IPS DF 19.7 (cell line): ENCODE measurements at regions not wholly inside any gene's neighbourhood (a gene's known extent, or its start where the extent isn't known, plus 50 kb on each side); places are given as distances from the start of the nearest gene placed in this dataset.

Experiments used
- DNase-seq: peaks from one replicate; pipeline ENCODE4 v3.0.0-alpha.2; 2013; ENCODE audit warnings: low read depth, low spot score

- no peak for DNase-seq
Measured at GRCh38 chr10:78511324-78512204, 477.9 kb downstream of the RPS24 start.

GRCh38 chr10:78512205-78512550 lies 478.5 kb downstream of the RPS24 start:
- no peak for DNase-seq

- DNase-seq: no peak
Measured at GRCh38 chr10:78513330-78513729, 479.7 kb downstream of the RPS24 start.

- DNase-seq: no peak
Measured at GRCh38 chr10:78513986-78514385, 480.3 kb downstream of the RPS24 start.

DNA sequence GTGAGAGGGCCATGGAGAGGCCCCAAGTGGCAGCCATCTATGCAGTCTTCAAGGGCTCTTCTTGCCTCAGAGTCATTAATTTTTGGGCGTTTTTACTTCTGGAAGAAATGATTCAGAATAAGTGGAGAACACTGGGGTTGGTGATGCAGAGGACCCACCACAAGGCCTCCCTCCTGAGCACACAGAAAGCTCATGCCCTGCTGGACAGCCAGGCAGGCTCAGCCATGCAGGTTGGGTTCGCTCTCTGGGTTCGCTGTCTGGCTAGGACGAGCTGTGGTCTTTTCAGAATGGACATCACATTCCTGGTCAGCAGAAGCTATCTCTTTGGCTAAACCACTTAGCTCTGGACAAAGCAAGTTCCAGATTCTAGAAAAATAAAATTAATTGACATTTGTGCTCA lies 480.8 kb downstream of the RPS24 start:
- DNase-seq: no peak

DNA sequence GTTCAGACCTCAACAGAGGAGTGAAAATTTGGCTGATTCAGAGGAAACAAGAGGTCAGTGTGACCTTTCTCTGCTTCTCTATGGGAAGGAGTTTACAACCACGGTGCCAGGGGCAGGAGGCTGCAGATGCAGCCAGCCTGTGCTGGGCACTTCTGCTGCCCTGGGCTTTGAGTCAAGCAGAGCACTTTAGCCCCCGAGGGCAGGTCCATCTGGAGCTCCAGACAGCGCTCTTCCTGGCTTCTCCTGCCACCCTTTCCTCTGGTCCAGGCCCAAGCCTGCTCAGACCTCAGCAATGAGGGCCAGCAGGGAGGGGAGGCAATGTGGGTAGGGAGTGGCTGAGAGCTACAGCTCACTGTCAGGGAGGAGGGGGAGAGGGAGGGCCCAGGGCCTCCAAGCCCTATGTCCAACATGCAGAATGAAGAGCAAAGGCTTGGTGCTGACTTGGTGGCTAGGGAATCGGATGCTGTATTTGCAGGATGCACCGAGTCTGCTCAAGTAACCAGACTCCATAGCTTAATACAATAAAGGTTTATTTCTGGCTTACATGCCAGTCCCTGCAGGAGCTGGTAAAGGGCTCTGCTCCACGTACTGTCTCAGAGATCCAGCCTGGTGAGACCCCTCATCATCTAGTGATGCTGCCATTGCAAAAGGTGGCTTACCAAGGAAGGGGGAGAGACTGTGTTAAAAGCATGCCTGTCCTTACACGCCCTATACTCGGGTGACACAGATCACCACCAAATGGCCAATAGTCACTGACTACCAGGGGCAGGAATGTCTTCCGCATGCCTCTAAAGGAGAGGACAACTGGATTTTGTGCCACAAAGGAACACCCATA lies 481.6 kb downstream of the RPS24 start:
- DNase-seq: no peak

DNA sequence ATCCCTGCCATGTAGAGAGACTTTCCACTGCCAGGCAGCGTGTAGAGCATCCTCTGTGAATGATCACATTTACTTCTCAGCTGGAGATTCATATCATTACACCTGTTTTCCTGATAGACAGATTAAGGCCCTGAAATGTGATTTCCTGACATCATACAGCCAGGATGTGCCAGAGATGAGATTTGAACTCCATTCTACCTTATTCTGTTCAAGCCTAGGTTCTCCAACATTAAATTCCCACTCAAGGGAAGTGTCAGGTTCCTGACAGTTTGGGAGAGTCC lies 482.1 kb downstream of the RPS24 start:
- no peak for DNase-seq

DNA sequence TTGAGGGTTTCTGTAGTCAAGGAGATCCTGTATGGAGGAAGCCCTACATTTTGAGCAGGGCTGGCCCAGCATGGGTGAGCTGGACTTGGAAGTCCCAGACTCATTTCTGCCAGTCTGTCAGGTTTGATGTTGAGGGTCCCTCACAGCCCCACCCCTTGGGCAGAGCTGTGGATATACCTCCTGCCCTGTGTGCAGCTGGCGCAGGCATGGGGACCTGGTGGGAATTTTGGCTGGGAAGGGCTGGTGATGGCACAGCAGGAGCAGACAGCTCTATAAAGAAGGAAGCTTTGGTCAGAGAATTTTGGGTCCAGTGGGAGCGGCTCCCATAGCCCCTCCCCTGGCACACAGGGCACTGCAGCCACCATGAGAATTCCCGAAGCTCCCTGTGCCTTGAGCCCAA lies 482.6 kb downstream of the RPS24 start:
- DNase-seq: no peak

DNA sequence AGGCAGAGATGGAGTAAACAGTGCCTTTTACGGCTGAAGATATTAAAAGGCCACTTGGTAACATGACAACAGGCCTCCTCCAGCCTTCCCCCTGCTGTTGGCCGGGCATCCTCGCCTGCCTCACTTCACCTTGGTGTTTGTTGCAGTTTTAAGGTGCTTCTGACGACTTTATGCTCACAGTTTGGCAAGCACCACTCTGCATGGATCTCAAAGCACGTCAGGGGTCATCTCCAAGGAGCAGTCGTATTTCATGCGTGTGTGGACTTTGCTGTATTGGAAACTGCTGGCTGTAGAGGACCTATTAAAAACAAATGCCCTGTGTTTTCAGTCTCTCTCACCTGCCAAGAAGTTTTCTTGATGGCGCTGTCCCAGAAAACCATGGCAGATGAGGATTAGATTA lies 483.1 kb downstream of the RPS24 start:
- no peak for DNase-seq

- DNase-seq: no peak
Measured at GRCh38 chr10:78518224-78518623, 484.6 kb downstream of the RPS24 start.

DNA sequence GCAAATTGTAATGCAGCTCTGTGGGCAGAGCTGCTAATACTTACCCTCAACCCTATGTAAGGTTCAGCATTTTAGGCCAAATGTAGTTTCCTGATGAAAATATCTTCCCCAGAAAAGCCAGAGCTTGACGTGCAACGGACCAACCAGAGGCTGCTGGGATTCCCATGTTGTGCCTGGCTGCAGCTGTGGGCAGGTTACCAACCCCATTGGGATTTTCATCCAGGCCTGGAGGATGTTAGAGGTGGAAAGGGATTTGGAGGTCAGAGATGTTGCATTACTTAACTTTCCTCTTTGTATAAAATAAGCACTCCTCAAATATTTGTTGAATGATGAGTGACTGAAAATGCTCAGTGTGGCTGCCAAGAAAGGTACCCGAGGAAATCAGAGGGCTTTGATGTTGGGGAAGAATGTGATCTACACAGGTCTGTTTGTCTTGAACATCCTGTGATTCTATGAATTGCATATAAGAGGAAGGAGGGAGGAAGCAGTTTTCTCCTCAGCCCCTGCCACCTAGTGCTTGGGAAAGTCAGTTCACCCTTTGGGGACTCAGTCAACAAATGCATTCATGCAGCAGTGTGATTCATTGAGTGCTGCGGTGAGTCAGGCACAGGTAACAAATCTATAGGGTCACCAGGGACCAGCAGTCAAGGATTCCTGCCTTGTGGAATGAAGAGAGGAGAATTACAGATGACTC lies 487.2 kb downstream of the RPS24 start:
- DNase-seq: peak; percentile 47

GRCh38 chr10:78523453-78523852 lies 489.8 kb downstream of the RPS24 start:
- DNase-seq: no peak

- DNase-seq: no peak
Measured at GRCh38 chr10:78524342-78524741, 490.7 kb downstream of the RPS24 start.

GRCh38 chr10:78524941-78525340 lies 491.3 kb downstream of the RPS24 start:
- DNase-seq: no peak

- no peak for DNase-seq
Measured at GRCh38 chr10:78526347-78526746, 492.7 kb downstream of the RPS24 start.

DNA sequence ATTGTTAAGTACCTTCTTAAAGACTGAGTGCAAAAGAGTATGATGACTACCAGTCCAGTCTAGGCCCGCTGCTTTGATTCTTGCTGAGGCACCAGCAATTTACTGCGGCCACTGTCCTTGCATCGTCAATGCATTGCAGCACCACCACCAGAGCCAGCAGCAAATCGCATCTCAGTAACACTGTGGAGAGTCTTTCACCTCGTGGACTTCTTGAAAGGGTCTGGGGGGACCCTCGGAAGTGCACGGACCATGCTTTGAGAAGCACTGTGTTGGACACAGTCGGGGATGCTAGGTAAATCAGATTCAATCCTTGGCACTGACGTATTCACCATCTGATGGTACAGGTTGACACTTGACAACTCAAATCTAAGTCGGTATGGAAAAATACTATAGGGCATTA lies 493.6 kb downstream of the RPS24 start:
- DNase-seq: no peak

DNA sequence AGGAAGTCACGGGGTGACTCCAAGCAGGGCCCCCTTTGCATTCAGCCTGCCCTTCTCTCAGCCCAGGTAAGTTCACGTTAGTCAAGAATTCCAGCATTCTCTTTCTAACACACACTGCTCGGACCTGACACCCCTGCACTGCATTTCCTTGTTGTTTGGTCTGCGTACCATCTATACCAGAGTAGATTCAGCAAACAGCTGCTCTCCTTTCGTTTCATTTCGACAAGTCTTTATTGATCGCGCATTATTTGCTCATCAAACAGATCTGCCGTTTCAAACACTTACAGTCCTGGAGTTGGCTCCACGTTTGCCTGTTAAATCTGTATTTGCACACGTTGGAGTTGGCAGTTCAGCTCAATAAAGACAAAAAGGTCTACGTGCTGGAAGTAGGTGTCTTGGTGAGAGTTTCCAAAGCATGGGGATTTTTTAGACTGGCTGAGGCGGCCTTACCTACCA lies 495.1 kb downstream of the RPS24 start:
- no peak for DNase-seq

GRCh38 chr10:78529262-78529661 lies 495.6 kb downstream of the RPS24 start:
- no peak for DNase-seq

DNA sequence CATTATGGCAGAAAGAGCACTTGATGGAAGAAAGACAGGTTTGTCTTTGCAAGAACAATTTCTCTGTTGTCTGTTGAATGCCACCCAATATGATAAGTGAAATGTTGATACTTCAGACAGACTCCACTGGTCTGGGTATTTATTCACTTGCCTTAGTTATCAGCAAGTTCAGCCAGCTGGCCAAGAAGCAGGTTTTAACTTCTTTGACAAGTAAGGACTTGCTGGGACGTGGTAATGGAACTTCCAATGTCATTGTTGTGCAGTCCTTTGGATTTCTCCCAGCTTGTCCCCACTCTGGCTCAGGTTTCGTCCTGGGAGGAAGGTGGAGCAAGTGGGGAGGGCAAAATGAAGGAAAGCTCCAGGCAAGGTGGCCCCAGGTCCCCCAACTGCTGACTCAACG lies 497.4 kb downstream of the RPS24 start:
- DNase-seq: no peak

DNA sequence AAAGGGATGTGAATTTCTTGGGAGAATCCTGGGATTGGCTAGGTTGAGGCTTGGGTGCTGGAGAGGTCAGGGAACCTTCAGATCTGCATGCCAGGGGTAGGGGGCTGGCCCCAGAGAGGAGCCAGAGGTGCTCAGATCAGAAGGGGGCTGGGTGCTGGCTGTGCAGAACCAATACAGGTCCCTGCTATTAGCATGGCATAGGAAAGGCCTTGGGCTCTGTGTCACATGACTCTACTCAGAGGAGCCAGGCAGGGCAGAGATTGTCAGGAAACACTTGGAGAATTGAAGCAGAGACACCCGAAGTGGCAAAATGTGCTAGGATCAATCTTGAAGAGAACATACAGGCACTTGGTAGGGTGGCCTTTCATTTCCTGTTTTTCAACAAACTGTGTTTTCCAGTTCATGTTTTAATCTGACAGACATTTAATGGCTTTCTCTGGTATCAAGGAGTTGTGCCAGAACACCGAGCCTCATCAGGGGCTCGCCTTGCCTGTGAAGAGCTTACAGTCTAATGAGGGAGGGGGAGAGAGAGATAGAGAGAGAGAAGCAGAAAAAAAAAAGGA lies 498.9 kb downstream of the RPS24 start:
- no peak for DNase-seq

GRCh38 chr10:78533098-78533497 lies 499.4 kb downstream of the RPS24 start:
- no peak for DNase-seq

- no peak for DNase-seq
Measured at GRCh38 chr10:78533776-78534175, 500.1 kb downstream of the RPS24 start.
